Esophagus (tissue), 2 donors: ENCODE measurements at regions not wholly inside any gene's neighbourhood (a gene's known extent, or its start where the extent isn't known, plus 50 kb on each side); places are given as distances from the start of the nearest gene placed in this dataset.

Source experiments
- H3K27ac ChIP-seq, 2 donors: one replicate each; pipeline ENCODE4 v1.5.1; 2013; ENCODE audit warnings: low read depth in 2 of 2, mild to moderate bottlenecking in 2 of 2, inconsistent platforms in 1 of 2, low read length in 1 of 2, moderate library complexity in 1 of 2
- H3K27me3 ChIP-seq, 2 donors: one replicate each; pipeline ENCODE4 v1.6.1; 2013; ENCODE audit warnings: low read length in 2 of 2, control low read depth in 1 of 2, mild to moderate bottlenecking in 1 of 2; ENCODE audit not compliant: insufficient read depth in 2 of 2, control insufficient read depth in 1 of 2
- H3K36me3 ChIP-seq, 2 donors: one replicate each; pipeline ENCODE4 v1.6.1; 2013; ENCODE audit warnings: low read length in 1 of 2; ENCODE audit not compliant: control insufficient read depth in 2 of 2, insufficient read depth in 2 of 2
- H3K4me1 ChIP-seq, 2 donors: one replicate each; pipeline ENCODE4 v1.6.1; 2013; ENCODE audit warnings: low read length in 1 of 2; ENCODE audit not compliant: control insufficient read depth in 2 of 2, insufficient read depth in 2 of 2
- H3K4me3 ChIP-seq, 2 donors: one replicate each; pipeline ENCODE4 v1.5.1; 2013; ENCODE audit warnings: low read length in 2 of 2, mild to moderate bottlenecking in 2 of 2, low read depth in 1 of 2, moderate library complexity in 1 of 2
- H3K9me3 ChIP-seq, 2 donors: one replicate each; pipeline ENCODE4 v1.6.1; 2013; ENCODE audit warnings: mild to moderate bottlenecking in 2 of 2, low read depth in 1 of 2, low read length in 1 of 2, moderate library complexity in 1 of 2; ENCODE audit not compliant: control insufficient read depth in 2 of 2, insufficient read depth in 1 of 2
- WGBS, 2 donors: extraction: QIAGEN DNeasy Blood & Tissue Kit; methylation state at CpG; one replicate each; pipeline ENCODE4 v1.1.7; 2013; 5-methylcytosine and 5-hydroxymethylcytosine counted together
- donor health status: healthy with polysubstance abuse.
- donor health status: Bipolar disorder and iron deficiency.

DNA sequence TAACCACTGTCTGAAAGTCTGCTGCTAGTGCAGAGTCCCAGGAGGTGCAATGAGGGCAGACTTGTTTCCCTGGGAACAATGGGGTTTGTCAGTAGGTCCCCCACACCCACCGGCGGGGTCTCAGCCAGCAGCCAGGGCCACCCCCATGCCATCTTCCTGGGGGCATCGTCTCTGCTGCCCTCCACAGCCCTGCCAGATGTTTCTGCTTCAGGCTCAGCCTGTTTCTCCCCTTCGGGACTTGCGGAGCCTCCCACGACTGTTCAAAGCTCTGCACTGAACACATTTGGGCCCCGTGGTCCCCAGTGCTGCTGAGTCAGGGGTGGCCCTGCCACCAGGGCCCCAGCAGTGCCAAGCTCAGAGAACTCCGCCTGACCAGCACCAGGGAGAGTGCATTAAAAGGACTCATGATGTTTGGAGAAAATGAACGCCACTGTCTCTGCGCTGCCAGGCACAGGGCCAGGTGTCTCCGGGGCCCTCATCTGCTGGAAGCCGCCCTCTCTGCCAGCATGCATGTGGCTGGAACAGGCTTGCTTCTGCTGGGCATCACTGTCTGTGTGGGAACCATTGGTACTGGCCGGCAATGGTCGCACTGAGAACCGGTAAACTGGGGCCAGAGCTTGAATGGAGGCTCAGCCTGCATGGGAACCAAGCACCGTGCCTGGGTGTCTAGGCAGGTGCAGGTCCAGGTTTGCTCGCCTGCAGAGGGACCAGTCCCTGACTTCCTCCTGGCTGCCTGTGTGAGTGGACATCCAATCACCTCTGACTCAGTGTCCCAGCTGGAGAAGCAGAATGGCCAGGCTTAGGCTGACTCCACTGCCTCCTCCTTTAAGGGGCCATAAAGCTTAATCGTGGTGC lies 345.1 kb downstream of the GLRX3 start:
- H3K4me1 ChIP-seq, result no peaks in the 10 kb centered on the region
- no peaks in the 10 kb centered on the region for H3K36me3 ChIP-seq
- H3K27ac ChIP-seq, result no peak overlapping the region
- no peaks in the 10 kb centered on the region for H3K27me3 ChIP-seq
- WGBS, 2 donors, result 79 to 80% methylated on average over 18 of the region's 18 CpGs
- H3K9me3 ChIP-seq, result peaks cover 17 to 25% of the 10 kb centered on the region in 2 donors
- no peak overlapping the region for H3K4me3 ChIP-seq

DNA sequence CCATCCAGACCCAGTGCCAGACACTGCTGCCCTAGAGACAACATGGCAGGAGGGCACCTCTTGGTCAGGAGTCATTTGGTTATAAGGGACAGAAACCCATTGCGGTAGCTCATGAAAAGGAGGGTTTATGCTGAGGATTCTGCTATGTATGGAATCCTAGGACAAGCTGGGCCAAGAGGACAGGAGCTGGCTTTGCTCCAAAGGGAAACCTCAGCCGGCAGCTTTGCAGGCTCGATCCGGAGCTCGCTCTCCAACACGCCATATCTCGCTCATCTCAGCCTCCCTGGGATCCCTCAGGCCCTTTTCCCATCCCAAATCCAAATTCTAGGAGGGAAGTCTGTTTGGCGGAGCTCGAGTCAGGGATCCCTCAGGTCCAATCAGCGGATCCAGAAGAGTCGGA lies 345.7 kb downstream of the GLRX3 start:
- 67 to 75% methylated on average over 11 of the region's 11 CpGs for WGBS, 2 donors
- peaks cover 14 to 29% of the 10 kb centered on the region in 2 donors for H3K9me3 ChIP-seq
- H3K27ac ChIP-seq, result no peak overlapping the region
- no peak overlapping the region for H3K4me3 ChIP-seq
- H3K36me3 ChIP-seq, result no peaks in the 10 kb centered on the region
- no peaks in the 10 kb centered on the region for H3K27me3 ChIP-seq
- no peaks in the 10 kb centered on the region for H3K4me1 ChIP-seq

DNA sequence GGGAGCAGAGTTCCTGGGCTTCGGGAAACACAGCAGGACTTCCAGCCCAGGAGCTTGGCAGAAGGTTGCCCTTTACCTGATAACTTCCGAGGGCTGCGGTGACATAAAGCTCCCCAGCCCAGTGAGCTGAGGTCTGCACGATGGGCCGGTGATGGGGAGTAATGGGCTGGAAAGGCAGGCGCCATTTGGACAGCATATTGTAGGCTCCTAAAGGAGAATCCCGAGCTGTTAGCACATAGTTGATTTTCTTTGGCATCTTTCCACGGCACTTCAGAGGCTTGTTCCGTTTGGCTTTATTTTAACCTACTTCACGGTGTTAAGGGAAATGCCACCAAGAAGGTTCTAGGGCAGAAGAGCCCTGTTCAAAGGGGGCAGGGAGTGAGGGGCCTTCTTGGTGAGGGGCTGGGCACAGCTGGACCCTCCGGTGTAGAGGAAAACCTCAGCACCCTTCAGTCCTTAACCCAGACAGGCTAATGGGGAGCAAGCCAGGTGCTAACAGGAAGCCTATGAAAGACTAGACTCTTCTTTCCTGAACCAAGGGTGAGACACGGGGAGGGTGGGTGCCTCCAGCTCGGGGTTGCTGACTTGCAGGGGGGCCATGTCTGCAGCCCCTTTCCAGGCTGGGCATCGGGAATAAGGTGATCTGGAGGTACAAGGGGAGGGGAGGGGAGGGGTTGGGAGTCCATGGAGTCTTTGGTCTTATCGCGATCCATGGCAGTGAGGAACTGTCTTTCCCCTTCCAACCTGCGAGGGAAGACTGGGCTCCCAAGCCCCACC lies 347.7 kb downstream of the GLRX3 start:
- 65 to 67% methylated on average over 17 of the region's 17 CpGs for WGBS, 2 donors
- no peaks in the 10 kb centered on the region for H3K4me1 ChIP-seq
- H3K36me3 ChIP-seq, result no peaks in the 10 kb centered on the region
- H3K27ac ChIP-seq, result no peak overlapping the region
- H3K9me3 ChIP-seq, result peaks cover 12 to 29% of the 10 kb centered on the region in 2 donors
- no peaks in the 10 kb centered on the region for H3K27me3 ChIP-seq
- no peak overlapping the region for H3K4me3 ChIP-seq

DNA sequence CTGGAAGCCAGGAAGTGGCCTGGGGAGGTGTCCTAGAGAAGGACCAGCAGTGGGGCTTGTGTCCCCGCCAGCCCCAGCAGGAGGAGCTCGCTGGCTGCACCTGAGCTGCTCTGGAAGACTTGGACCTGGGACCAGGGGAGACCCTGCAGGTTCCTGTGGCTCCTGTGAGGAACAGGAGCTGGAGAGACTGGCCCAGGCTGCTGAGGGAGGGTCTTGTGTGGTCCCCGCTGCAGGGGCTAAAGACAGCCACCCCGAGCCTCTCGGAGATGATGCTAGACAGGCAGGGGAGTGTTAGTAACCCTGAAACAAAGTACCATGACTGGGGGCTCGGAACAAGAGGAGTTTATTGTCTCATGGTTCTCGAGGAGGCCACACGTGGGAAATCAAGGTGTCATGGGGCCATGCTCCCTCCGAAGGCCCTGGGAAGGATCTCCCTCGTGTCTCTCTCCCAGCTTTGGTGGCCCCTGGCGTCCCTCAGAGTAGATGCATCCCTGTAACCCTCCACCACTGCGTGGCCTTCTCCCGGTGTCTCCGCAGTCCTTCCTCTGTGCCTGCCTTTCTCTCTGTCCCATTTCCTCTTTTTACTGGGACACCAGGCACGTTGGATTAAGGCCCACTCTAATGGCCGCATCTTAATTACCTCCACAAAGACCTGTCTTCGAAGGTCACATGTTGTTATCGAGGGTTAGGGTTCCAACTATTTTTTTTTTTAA lies 348.4 kb downstream of the GLRX3 start:
- Histone ChIP-seq H3K27ac (no peak overlapping the region), H3K4me3 (no peak overlapping the region), H3K9me3 (peaks cover 9 to 26% of the 10 kb centered on the region in 2 donors), H3K27me3 (no peaks in the 10 kb centered on the region), H3K4me1 (no peaks in the 10 kb centered on the region), H3K36me3 (no peaks in the 10 kb centered on the region)
- 76 to 82% methylated on average over 18 of the region's 18 CpGs for WGBS, 2 donors

DNA sequence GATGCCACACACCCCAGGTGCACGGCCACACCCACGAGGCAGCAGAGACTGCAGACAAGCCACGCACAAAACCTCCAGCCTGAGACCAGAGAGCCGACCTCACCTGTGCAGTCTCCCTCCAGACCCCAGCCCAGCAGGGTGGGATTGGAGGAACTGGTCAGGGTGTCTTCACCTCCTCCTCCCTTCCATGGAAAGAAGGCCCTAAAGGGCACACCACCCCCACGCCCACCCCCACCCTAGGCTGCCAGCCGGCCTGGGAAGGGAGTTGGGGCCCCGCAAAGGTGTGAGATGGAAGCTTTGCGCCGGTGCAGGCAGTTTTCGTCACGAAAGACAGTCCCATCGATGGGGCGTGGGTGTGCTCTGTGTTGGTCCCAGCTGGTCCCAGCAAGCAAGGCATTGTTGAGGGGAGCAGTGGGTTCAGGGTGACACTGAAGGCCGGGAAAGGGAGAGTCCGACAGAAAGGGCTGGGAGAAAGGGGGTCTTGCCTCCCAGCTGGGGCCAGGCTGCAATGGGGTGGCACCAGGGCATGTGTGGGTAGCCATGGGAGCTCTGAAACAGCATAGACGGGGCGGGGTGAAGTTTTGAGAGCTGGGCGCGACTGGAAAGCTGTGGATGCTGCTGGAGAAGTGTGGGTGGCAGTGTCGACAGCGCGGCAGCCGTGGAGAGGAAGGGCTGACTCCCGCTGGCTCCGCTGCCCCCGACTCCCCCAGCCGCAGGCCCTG lies 349.2 kb downstream of the GLRX3 start:
- H3K27ac ChIP-seq, result no peak overlapping the region
- H3K36me3 ChIP-seq, result no peaks in the 10 kb centered on the region
- WGBS, 2 donors, result 84 to 87% methylated on average over 27 of the region's 27 CpGs
- H3K27me3 ChIP-seq, result no peaks in the 10 kb centered on the region
- H3K9me3 ChIP-seq, result peaks cover 9 to 26% of the 10 kb centered on the region in 2 donors
- no peak overlapping the region for H3K4me3 ChIP-seq
- H3K4me1 ChIP-seq, result no peaks in the 10 kb centered on the region

DNA sequence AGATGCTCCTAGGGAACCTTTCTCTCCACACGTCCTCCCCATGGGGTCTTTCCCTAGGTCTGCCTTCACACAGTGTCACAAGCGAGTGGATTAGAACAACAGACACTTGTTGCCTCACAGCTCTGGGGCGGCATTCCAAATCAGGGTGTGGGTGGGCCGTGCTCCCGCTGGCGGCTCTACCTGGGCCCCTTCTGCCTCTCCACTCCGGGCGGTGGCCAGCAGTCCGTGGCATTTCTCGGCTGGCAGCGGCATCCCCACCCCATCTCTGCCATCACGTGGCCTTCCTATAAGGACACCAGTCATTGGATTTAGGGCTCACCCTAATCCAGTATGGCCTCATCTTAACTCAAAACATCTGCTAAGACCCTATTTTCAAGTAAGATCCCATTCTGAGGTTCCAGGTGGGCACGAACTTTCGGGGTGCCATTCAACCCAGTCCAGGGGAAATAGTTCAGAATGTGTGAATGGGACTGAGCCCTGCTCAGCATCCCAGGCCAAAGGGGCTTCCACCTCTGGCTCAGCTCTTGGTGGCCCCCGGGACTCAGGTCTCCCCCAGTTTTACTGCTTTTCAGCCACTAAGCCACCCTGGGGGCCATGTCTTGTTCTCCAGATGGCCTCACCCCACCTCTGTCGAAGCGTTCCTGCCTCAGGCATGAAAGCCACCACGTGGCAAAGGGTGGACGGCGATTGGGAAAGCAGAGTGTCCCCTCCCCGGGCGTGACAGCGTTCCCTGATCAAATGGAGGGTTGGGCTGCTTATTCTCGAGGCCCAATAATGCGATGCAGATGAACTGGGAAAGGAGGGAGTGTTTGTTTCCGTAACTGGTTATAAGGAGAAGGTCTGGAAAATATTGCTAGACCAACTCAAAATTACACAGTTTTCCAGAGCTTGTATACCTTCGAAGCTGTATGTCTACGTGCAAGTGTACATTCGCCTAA lies 350.0 kb downstream of the GLRX3 start:
- no peaks in the 10 kb centered on the region for H3K27me3 ChIP-seq
- H3K4me3 ChIP-seq, result no peak overlapping the region
- 86 to 88% methylated on average over 29 of the region's 29 CpGs for WGBS, 2 donors
- H3K4me1 ChIP-seq, result no peaks in the 10 kb centered on the region
- H3K9me3 ChIP-seq, result peaks cover 9 to 26% of the 10 kb centered on the region in 2 donors
- H3K36me3 ChIP-seq, result no peaks in the 10 kb centered on the region
- no peak overlapping the region for H3K27ac ChIP-seq

DNA sequence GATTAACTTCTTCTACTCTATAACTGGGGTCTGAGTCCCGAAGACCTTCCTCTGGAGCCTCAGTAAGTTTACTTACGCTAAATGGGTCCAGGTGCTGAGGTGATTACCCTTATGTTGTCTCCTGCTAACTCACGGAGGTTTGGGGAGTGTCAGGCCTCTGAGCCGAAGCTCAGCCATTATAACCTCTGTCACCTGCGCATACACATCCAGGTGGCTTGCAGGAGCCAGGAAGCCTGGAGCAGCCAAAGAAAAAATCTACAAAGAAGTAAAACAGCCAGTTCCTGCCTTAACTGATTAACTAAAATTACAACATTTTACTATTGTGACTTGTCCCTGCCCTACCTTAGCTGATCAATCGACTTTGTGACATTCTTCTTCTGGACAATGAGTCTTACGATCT lies 350.7 kb downstream of the GLRX3 start:
- Histone ChIP-seq H3K9me3 (peaks cover 9 to 23% of the 10 kb centered on the region in 2 donors), H3K4me3 (no peak overlapping the region)
- WGBS, 2 donors, result 83 to 88% methylated on average over 7 of the region's 7 CpGs

DNA sequence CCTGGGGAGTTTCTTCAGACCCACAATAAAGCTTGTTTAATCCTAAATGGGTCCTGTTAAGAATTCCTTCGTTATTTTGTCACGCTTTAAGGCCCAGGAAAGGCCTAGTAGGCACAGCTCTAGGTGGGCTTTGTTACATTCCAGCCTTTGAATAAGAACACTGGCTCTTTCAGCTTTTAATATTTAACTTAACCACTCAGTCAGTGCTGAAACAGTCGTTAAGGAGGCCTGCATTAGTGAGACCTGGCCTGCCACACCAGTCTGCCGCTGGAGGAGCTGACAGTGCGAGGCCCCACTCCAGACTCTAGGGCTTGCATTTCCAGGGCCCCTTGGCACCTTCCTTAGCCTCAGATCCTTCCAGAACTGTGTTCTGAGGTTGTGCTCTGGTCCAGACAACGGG lies 351.4 kb downstream of the GLRX3 start:
- Histone ChIP-seq H3K9me3 (peaks cover 11 to 30% of the 10 kb centered on the region in 2 donors), H3K27me3 (no peaks in the 10 kb centered on the region), H3K27ac (no peak overlapping the region), H3K36me3 (no peaks in the 10 kb centered on the region), H3K4me1 (no peaks in the 10 kb centered on the region), H3K4me3 (no peak overlapping the region)
- WGBS, 2 donors, result 61 to 66% methylated on average over 6 of the region's 6 CpGs

More for the DNA sequence above, 350.7 kb downstream of the GLRX3 start:
- no peak overlapping the region for H3K27ac ChIP-seq
- no peaks in the 10 kb centered on the region for H3K4me1 ChIP-seq
- no peaks in the 10 kb centered on the region for H3K27me3 ChIP-seq
- no peaks in the 10 kb centered on the region for H3K36me3 ChIP-seq
